HL-60 (cell line): ENCODE measurements at regions not wholly inside any gene's neighbourhood (a gene's known extent, or its start where the extent isn't known, plus 50 kb on each side); places are given as distances from the start of the nearest gene placed in this dataset.

ENCODE experiments used
- DNase-seq, 2 experiments: peaks; one replicate each; pipeline ENCODE4 v3.0.0-alpha.2; 2010 to 2020; ENCODE audit warnings: low read depth in 1 of 2, low spot score in 1 of 2
- H3K27ac ChIP-seq: fragments of 250-450 bp; sonication (Bioruptor Pico); replicated peaks from 2 replicates; pipeline ENCODE4 v1.5.1; 2020; ENCODE audit warnings: mild to moderate bottlenecking, moderate library complexity
- H3K27me3 ChIP-seq: fragments of 250-450 bp; sonication (Bioruptor Pico); 2 replicates; pipeline ENCODE4 v1.5.1; 2021; ENCODE audit warnings: mild to moderate bottlenecking, moderate library complexity; ENCODE audit not compliant: insufficient read depth, poor library complexity, severe bottlenecking
- H3K4me3 ChIP-seq: replicated peaks from 2 replicates; pipeline ENCODE4 v1.5.1; 2011; ENCODE audit warnings: mild to moderate bottlenecking, control low read depth, low read length; ENCODE audit not compliant: insufficient read depth
- CTCF ChIP-seq: IDR thresholded peaks from one replicate; pipeline ENCODE4 v1.5.1; 2011; ENCODE audit warnings: low read length, control low read depth, inconsistent platforms; ENCODE audit not compliant: insufficient read depth
- GABPA ChIP-seq: IDR thresholded peaks from 2 replicates; pipeline ENCODE4 v1.6.1; 2012; ENCODE audit warnings: low read depth
- POLR2AphosphoS5 ChIP-seq: IDR thresholded peaks from 2 replicates; pipeline ENCODE4 v1.6.1; 2012; ENCODE audit warnings: low read depth
- REST ChIP-seq: IDR thresholded peaks from 2 replicates; pipeline ENCODE4 v1.6.1; 2012; ENCODE audit warnings: low read depth; ENCODE audit not compliant: insufficient replicate concordance
- SPI1 ChIP-seq: IDR thresholded peaks from 2 replicates; pipeline ENCODE4 v1.6.1; 2012; ENCODE audit warnings: low read depth, mild to moderate bottlenecking, borderline replicate concordance

GRCh38 chr10:124341768-124342135 lies 77.0 kb downstream of the OAT start:
- no peak overlapping the region for H3K4me3 ChIP-seq
- TF ChIP-seq CTCF (no peak), REST (no peak), GABPA (no peak), POLR2AphosphoS5 (no peak), SPI1 (no peak)
- H3K27me3 ChIP-seq, result no peaks in the 10 kb centered on the region
- no peak overlapping the region for H3K27ac ChIP-seq
- DNase-seq, result peak in 1 of 2 experiments; percentile 22

GRCh38 chr10:124340033-124340760 lies 78.5 kb downstream of the OAT start:
- DNase-seq, result no peak
- Histone ChIP-seq H3K4me3 (no peak overlapping the region), H3K27ac (no peak overlapping the region), H3K27me3 (no peaks in the 10 kb centered on the region)
- TF ChIP-seq CTCF, result no peak

- no peak for DNase-seq
- Histone ChIP-seq H3K27me3 (no peaks in the 10 kb centered on the region), H3K27ac (no peak overlapping the region), H3K4me3 (no peak overlapping the region)
- TF ChIP-seq CTCF (no peak), GABPA (no peak), POLR2AphosphoS5 (no peak), SPI1 (no peak), REST (no peak)
Observed at GRCh38 chr10:124339119-124340032, 79.3 kb downstream of the OAT start.
